CD4-positive, alpha-beta T cell treated with Interleukin-12 subunit alpha and Interleukin-12 subunit beta, for 1 hour (primary cell): ENCODE measurements at regions not wholly inside any gene's neighbourhood (a gene's known extent, or its start where the extent isn't known, plus 50 kb on each side); places are given as distances from the start of the nearest gene placed in this dataset.
"Not testable (repeated sequence)": the region's sequence is repeated elsewhere in the genome, so short reads cannot be mapped to it uniquely, and the experiment has no call there.

Experiments used
- DNase-seq: peaks from one replicate; pipeline ENCODE4 v3.0.0-alpha.2; 2020

DNA sequence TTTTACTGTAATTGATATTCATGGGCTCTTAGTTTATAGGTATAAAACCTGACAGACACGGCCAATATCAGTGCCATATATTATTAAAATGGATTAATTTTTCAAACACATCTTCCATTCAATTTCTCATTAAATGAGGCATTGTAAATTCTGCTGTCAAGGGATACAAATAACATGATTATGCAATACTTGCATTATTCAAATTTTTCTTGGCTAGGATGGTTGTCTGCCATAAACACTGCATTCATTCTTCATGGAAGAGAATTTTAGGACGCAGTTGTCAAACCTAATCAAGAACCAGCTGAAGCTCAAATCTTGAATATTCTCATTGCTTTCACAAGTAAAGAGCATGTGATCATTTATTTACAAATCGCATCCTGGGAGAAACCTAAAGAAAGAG lies 255.6 kb downstream of the RDH14 start:
- DNase-seq = no peak

DNA sequence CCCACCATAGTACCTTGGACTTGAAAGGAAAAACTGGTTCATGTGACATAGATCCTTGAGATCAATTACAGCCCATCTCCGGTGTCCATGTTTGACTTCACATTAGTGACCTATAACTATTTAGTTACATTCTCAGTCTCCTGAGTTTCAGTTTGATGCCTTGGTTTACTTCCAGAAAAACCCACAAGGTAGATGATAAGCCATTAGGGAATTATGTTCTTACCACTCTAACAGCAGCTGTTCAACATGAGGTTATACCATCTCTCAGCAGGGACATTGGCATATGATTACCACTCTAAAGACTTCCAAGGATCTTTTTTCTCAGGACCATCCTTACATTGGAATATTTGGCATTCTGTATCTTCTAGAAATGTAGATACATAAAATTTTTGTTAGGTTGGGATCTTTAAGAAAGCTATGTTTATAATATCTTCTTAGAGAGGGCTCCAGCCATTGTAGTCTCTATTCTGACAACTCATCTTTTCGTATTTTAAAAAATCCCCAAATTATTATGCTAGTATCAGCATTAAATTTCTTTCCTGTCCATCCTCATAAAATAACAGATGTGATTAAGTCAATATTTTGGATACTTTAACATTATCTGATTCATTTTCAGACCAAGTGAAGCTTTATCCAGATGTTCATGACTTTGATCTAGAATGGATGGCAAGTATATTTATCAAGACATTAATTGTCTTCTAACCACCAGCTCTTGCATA lies 258.9 kb downstream of the RDH14 start:
- DNase-seq = no peak

DNA sequence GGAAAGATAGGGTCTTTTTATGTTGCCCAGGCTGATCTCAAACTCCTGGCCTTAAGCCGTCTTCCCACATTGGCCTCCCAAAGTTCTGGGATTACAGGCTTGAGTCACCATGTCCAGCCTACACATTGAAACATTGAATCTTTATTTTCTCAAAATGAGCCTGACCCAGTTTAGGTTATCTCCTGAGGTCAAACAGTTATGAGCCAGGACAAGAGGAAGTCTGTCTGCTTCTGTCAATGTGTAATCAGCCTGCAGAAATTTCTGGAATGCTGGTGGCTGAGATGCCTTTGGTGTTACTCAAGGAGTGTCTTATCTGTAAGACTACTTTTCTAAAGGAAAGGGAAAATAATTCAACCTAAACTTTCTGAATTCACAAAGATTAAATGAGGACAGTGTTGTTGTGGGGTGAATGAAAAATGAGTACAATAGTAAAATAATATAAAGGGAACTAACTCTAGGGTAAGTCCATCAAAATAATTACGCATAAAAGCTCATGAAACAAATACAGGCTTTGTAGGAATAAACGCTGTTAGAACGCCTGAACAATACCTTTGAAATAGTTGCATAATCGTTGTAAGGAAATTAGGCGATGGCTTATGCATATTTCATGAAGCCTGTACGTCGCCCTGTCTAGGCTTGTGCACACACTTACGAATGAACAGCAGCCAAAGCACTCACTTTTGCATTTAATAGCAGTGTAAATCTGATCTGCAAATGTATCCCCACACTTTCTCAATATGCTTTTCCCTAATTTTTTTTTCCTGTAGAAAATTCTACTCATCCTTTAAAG lies 260.8 kb downstream of the RDH14 start:
- no peak for DNase-seq

DNA sequence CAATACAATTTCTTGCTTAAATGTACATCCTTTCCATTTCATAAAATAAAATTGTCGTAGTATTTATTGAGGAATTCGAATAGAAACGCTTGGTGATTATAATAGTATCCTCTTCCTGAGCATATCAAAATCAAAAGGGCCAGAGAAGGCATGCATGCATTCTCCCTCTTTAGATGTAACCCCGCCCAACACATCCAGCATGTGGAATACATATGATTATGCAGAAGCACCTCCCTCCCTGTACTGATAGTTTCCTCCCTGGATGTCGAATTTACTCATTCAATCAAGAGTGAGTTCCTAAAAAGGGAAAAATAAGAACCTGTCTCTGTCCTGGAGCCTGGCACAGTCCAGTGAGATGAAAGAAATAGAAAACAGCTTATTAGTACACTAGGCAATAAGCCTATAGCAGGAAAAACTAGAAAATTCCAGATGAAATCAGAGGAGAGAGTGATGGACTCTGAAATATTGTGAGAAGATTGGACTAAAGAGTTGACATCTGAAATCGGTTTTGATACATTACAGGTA lies 262.9 kb downstream of the RDH14 start:
- DNase-seq = no peak

DNA sequence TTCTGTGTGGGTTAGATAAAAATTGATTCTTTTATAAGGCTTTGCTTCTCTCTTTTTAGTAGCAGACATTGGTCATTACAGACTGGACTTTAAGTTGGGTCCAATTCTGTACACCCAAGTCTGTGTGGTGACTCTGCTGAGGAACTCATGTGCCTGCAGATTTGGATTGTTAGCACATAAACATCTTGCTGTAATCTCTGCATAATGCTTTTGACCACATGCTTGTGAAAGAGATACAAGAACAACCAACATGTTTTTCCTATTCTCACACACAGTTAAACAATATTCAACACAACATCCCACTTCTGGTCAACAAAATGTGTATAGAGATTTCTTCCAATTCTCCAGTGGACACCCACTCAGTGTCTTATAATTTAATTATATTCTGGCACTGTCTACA lies 270.1 kb downstream of the RDH14 start:
- no peak for DNase-seq

DNA sequence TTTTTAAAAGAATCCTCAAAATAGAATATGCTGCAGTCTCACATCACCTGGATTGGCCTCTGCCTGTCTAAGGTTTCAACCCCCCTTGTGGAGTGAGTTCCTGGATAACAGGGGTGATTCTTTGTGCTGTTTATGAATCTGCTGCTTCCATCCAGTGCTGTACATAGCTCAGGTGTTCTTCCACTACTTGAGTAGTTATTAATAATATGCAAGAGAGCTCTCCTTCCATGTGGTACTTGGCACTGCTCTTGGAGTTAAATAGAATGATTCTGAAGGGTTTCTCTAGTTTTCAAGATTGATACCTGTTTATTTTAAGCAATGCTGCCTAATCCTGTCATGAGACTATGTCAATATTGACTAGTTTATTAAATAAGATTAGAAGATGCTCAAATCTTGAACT lies 273.6 kb downstream of the RDH14 start:
- no peak for DNase-seq

DNA sequence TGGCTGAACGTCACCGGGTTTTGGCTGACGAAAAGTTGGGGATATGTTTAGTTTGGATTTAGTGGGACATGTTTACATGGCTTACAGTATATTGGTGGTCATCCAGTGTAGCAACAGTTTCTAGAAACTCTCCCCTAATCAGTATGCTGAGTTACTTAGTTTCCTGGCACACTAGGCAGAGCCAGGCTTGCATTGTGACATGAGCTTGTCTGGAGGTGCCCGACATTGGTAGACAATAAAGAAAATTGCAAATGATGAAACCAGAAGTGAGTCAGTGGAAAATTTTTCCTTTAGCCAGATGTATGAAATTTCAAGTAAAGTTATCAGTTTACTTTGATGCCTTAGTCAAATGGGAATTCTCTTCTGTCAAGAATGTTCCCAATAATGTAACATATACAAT lies 276.1 kb downstream of the RDH14 start:
- no peak for DNase-seq

DNA sequence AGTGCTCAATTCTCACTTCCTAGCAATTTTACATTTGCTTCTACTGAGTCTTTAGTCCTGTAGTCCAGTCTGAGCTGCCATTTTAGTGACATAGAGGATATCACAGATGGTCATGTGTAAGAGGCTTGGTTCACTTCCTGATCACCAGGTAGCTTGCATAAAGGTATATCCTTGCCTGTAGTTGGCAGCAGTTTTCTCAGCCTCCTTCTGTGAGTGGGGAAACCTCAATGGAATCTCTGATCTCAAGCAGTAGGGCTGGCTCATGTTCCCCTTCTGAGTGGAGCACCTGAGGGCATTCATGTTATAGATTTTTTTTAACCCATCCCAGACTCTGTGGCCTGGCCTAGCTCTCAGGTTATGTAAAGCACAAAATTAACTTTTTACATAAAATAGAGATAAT lies 278.4 kb downstream of the RDH14 start:
- no peak for DNase-seq

DNA sequence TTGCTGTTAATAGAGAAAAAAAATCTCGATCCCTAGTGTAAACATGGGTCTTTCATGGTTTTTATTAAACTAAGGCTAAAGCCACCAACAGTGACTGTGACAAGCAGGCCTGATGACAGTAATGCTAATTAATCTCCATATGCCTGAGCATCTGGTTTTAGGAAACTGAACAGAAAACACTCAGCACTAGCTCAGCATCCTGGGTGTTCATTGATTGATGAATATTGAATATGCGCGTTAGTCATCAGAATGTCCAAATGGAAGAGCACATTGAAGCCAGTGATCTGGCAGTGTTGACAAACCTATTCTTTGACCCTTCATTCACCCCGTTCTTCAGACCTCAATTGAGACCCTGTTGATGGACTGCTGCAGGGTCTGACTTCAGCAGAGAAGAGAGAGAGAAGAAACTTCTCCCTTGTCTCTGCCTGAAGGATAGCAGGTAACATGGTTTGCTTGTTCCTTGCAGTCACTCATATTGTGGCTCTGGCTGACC lies 283.8 kb downstream of the RDH14 start:
- no peak for DNase-seq

DNA sequence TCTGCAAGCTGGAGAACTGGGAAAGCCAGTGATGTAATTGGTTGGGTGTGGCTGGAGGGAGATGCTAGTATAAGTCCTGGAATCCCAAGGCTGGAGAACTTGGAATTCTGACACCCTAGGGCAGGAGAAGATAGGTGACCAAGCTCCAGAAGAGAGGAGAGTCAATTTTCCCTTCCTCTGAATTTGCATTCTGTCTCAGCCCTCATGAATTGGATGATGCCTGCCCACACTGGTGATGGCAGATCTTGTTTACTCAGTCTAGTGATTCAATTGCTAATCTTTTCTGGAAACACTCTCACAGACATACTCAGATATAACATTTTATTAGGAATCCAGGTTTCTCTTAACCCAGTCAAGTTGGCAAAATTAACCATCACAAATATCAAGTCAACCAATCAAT lies 287.2 kb downstream of the RDH14 start:
- no peak for DNase-seq

DNA sequence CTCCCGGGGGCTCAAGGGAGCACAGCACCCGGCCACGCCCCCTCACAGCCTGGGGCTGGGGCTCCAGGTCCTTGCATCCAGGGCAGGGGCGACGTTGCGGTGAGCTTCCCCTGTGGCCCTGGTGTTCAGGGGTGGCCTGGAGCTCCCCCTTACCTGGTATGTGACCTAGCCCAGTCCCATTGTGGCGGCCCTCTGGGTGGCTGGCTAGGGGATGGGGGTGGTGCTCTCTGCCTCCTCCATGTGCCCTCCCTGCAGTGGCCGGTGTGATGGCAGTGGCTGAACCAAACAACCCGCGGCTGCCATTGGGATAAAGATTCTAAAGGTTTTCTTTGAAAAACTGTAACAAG lies 288.3 kb downstream of the RDH14 start:
- DNase-seq = no peak

DNA sequence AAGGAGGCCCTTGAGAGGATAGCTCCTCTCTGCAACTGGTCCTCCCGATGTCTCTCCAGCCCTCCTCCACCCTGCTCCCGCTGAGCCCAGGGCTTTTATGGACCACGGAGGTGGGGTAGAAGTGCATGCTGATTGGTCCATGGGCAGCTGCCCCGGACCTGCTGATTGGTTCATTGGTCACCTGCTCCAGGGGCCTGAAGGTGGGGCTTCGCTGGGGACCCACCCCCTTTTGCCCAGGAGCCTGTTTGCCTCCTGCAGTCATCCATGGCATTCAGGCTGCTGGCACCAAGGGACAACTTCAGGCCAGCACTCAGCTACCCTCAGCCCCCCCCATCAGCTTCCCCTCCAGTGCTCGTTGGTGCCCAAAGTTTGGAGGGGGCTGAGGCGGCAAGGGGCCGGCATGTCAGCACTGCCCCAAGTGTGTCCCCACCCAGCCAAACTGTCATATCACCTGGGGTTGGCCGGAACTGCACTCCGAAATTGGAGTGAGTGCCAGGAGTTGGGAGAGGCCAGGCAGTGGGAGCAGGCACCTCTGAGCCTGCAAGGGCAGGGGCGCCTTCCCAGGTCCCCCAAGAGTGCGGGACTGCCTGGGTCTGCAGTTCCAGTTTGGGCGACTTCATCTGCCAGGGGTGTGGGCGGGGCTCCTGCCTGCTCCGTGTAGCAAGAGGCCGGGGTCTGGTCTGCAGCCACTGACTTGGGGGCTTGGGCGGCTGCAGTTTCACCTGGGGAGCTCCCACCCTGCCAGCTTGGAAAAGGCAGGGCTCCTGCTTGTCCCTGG lies 288.9 kb downstream of the RDH14 start:
- DNase-seq = no peak

DNA sequence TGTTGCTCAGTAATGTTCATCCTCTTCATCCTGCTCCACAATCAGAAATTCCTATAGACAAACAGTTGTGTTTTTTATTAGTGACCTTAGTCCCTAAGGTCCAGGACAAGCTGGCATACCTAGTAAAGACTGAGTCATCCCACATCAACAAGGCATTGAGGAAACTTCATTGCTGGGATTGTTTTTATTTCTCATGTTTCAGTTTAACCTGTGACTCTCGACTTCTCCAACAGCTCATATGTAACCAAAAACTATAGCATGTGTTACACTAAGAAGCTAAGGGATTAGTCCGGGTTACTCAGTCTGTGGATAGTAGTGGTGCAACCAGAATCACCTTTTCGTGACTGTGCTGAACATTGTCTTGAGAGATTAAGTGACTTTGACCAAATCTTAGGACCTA lies 292.1 kb downstream of the RDH14 start:
- no peak for DNase-seq

DNA sequence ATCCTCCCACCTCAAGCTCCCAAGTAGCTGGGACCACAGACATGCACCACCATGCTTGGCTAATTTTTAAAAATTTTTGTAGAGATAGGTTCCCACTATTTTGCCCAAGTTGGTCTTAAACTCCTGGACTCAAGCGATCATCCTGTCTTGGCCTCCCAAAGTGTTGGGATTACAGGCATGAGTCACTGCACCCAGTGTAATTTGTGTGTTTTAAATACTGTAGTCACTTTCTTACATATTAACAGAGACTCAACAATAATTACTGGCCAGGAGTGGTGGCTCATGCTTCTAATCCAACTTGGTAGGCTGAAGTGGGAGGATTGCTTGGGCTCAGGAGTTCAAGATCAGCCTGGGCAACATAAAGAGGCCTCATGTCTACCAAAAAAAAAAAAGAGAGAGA lies 293.0 kb downstream of the RDH14 start:
- DNase-seq = no peak

DNA sequence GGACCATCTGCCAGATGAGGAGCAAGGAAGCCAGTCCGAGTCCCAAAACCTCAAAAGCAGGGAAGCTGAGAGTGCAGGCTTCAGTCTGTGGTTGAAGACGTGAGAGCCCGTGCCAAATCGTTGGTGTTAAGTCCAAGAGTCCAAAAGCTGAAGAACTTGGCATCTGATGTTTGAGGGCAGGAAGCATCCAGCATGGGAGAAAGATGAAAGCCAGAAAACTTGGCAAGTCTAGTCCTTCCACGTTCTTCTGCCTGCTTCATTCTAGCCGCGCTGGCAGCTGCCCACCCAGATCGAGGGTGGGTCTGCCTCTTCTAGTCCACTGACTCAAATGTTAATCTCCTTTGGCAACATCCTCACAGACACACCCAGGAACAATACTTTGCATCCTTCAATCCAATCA lies 293.8 kb downstream of the RDH14 start:
- not testable (repeated sequence) for DNase-seq

DNA sequence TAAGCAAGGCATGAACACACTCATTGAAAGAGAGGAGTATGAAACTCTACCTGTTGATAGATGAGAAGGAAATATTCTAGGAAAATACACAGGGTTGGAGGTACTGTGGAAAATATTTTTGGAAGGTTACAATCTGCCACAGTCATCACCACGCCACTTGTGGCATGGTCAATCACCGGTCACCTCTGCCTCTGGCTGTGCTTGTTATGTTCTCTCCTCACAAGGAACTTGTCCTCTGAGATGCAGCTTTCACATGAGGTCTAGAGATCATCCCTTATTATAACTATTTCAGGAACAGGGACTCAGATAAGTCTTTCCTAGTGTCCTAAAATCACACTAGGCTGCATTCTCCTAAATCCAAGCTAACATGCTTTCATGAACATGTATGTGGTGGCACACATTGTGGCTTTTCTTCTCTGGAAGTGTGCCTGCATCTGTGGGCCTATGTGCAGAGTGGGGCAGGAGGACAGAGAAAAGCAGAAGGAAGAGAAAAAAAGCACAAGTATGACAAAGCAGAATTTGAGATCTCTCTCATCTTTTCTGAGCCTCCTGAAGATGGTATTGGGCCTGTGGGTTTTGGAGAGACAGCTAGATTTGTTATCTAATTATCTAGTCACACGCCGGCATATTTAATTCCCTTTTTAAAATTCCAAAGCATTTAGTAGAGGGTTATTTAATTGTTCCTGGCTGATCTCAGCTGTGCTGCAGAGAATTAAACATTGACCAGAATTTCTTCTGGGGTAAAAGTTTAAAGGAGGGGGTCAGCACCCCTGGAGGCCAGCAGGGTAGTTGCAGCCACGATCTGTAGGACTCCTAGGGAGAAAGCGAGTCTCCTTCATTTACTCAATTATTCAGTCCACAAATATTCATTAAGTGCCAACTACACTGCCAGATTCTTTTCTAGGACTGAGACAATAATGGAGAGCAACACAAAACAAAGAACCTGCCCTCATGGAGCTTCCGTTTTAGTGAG lies 294.6 kb downstream of the RDH14 start:
- DNase-seq = no peak

DNA sequence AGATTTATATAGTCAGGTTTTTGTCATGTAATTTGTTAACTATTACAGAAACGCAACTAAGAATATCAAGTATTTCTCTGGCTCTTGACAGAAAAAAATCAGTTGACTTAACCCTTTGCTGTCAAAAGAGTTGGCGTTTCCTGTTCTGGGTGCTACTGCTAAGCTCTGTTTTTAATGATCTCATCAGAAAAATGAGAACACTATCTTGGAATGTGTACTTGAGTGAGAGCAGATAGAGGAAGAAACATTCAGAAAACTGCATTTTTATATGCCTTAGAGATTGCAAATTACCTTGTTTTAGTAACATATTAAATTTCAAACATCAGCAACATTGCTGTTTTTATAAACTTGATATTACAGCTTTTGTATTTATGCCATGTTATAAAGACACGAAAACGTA lies 297.9 kb downstream of the RDH14 start:
- no peak for DNase-seq

DNA sequence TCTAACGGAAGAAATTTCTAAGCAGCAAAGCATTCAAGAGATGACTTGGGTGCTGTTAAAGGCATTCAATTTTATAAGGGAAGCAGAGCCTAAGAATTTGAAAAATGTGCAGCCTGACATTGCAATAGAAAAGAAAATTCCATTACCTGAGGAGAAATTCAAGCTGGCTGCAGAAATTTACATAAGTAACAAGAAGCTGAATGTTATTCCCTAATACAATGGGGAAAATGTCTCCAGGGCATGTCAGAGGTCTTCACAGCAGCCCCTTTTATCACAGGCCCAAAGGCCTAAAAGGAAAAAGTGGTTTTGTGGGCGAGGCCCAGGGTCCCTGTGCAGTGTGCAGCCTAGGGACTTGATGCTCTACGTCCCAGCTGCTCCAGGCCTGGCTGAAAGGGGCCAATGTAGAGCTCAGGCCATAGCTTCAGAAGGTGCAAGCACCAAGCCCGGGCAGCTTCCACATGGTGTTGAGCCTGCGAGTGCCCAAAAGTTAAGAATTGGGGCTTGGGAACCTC lies 306.7 kb downstream of the RDH14 start:
- DNase-seq = no peak

DNA sequence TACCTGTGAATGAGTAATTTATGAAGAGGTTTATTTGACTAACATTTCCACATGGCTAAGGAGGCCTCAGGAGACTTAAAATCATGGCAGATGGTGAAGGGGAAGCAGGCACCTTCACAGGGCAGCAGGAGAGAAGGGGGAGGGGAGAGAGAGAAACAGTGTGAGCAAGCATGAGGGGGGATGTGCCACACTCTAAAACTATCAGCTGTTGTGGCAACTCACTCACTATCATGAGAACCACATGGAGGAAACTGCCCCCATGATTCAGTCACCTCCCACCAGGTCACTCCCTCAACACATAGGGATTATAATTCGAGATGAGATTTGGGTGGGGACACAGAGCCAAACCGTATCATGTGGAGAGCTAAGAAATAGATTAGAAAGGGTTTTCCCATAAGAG lies 309.0 kb downstream of the RDH14 start:
- DNase-seq = no peak

DNA sequence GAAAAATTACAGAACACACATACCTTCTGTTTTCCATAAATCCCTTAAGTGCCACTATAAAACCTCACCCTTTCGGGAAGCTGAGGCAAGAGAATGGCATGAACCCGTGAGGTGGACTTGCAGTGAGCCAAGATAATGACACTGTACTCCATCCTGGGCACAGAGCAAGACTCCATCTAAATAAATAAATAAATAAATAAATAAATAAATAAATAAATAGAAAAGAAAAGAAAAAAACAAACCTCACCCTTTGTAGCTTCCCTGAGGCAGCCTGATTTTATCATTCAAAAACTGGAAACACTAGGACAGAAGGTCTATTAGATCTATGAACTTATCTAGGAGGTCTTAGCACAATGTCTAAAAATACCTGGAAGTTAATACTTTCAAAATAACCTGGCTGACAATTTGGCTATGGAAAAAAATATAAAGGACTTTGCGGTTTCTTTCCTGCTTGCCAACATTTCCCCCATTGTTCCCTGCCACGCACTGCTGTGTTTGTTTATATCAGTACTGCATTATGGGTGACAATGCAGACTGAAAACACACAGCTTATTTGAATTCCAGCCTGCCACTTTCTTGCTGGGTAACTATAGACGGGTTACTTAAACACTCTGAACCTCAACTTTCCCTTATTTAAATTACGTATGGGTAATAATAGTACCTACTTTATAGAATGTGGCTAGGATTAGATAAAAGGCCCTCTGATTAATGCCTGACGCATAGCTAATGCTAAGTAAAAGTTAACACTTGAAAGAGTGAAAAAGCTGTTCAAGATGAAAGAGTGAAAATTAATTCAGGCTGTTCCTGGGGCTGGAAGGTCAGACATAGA lies 313.0 kb downstream of the RDH14 start:
- DNase-seq = no peak

DNA sequence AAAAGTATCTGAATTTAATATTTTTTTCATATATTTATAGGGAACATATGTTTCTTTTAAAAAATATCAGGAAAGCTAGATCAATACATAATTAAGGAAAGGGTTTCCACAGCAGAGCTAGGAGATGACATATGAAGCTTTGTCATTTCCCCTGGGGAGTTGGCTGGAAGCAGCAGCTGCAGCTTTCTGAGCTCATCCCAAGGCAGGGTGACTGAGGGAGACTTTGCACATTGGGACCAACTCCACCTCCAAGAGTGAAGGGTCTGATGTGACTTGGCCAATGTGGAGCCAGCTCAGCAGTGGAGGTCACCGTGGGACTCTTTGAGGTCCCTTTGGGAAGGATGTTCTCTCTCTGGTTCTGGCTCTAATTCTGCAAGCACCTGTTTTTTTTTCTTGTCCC lies 315.1 kb downstream of the RDH14 start:
- DNase-seq = no peak
